ENCODE measurements at regions not wholly inside any gene's neighbourhood (a gene's known extent, or its start where the extent isn't known, plus 50 kb on each side); places are given as distances from the start of the nearest gene placed in this dataset.

DNA sequence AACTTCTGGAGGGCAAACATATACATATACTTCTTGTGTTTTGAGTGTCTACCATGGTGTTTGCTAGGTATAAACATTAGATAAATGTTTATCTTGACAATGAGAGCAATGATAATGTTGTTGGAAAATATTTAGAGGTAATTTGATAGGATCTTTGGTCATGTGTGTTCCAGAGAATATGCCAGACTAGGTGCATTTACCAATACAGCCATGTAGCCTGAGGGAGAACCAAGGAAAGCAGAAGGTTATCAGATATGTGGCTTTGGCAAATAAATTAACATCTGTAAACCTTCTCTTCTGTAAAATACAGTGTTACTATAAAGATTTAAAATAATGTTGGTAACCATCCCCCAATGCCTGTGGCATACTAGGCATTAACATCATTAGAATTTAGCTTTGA lies 226.8 kb downstream of the C11orf87 start:
- TF ChIP-seq EZH2 (IDR thresholded peaks at IDR 0.05; ENCODE audit: low read depth, unreplicated experiment), result no peak
- TF ChIP-seq, protein P1, sequence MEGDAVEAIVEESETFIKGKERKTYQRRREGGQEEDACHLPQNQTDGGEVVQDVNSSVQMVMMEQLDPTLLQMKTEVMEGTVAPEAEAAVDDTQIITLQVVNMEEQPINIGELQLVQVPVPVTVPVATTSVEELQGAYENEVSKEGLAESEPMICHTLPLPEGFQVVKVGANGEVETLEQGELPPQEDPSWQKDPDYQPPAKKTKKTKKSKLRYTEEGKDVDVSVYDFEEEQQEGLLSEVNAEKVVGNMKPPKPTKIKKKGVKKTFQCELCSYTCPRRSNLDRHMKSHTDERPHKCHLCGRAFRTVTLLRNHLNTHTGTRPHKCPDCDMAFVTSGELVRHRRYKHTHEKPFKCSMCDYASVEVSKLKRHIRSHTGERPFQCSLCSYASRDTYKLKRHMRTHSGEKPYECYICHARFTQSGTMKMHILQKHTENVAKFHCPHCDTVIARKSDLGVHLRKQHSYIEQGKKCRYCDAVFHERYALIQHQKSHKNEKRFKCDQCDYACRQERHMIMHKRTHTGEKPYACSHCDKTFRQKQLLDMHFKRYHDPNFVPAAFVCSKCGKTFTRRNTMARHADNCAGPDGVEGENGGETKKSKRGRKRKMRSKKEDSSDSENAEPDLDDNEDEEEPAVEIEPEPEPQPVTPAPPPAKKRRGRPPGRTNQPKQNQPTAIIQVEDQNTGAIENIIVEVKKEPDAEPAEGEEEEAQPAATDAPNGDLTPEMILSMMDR (conservative IDR thresholded peaks at IDR 0.05; ENCODE audit: low read depth in 2 of 2), result no peak
- TF ChIP-seq EZH2phosphoT487 (IDR thresholded peaks at IDR 0.05; ENCODE audit: unreplicated experiment), result no peak
- no peak for TF ChIP-seq POLR2AphosphoS5 (IDR thresholded peaks at IDR 0.05; ENCODE audit: low read depth)
- TF ChIP-seq CREB1 (CRISPR knock-in tag; IDR thresholded peaks at IDR 0.05; ENCODE audit: low read depth), result no peak
- no peak for TF ChIP-seq ZNF331 (CRISPR knock-in tag; IDR thresholded peaks at IDR 0.05; ENCODE audit: low read depth)
- TF ChIP-seq JUNB (IDR thresholded peaks at IDR 0.05; ENCODE audit: unreplicated experiment), result no peak
- TF ChIP-seq, protein P2, sequence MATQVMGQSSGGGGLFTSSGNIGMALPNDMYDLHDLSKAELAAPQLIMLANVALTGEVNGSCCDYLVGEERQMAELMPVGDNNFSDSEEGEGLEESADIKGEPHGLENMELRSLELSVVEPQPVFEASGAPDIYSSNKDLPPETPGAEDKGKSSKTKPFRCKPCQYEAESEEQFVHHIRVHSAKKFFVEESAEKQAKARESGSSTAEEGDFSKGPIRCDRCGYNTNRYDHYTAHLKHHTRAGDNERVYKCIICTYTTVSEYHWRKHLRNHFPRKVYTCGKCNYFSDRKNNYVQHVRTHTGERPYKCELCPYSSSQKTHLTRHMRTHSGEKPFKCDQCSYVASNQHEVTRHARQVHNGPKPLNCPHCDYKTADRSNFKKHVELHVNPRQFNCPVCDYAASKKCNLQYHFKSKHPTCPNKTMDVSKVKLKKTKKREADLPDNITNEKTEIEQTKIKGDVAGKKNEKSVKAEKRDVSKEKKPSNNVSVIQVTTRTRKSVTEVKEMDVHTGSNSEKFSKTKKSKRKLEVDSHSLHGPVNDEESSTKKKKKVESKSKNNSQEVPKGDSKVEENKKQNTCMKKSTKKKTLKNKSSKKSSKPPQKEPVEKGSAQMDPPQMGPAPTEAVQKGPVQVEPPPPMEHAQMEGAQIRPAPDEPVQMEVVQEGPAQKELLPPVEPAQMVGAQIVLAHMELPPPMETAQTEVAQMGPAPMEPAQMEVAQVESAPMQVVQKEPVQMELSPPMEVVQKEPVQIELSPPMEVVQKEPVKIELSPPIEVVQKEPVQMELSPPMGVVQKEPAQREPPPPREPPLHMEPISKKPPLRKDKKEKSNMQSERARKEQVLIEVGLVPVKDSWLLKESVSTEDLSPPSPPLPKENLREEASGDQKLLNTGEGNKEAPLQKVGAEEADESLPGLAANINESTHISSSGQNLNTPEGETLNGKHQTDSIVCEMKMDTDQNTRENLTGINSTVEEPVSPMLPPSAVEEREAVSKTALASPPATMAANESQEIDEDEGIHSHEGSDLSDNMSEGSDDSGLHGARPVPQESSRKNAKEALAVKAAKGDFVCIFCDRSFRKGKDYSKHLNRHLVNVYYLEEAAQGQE (IDR thresholded peaks at IDR 0.05; ENCODE audit: unreplicated experiment), result no peak
- TF ChIP-seq, protein P3, sequence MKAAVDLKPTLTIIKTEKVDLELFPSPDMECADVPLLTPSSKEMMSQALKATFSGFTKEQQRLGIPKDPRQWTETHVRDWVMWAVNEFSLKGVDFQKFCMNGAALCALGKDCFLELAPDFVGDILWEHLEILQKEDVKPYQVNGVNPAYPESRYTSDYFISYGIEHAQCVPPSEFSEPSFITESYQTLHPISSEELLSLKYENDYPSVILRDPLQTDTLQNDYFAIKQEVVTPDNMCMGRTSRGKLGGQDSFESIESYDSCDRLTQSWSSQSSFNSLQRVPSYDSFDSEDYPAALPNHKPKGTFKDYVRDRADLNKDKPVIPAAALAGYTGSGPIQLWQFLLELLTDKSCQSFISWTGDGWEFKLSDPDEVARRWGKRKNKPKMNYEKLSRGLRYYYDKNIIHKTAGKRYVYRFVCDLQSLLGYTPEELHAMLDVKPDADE (IDR thresholded peaks at IDR 0.05), result no peak
- TF ChIP-seq ZNF462 (CRISPR knock-in tag; IDR thresholded peaks at IDR 0.05), result no peak
